Amniotic epithelial cell (primary cell): ENCODE measurements at regions not wholly inside any gene's neighbourhood (a gene's known extent, or its start where the extent isn't known, plus 50 kb on each side); places are given as distances from the start of the nearest gene placed in this dataset.
"Not testable (repeated sequence)": the region's sequence is repeated elsewhere in the genome, so short reads cannot be mapped to it uniquely, and the experiment has no call there.

Experiments used
- DNase-seq: peaks from one replicate; pipeline ENCODE4 v3.0.0-alpha.2; 2010; ENCODE audit warnings: low read depth

- DNase-seq = no peak
Observed at GRCh38 chr1:178020968-178021640, 51.2 kb upstream of the SEC16B start.

DNA sequence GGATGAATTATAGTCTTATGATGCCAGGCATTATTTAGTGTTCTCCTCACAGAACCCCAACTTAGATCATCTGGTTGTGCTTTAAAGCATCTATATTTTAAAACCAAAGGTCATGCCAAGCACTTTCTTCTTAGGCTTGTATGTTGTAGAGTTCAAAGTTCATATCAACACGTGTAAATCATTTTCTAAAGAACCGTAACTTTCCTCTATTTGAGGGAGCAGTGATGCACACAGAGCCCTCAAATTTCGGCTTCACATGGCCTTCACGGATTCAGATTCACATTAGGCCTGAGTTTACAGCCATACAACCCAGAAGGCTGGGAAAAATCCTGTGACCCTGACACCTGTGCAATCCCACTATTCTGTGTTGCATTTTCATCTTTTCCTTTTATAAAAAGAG lies 52.1 kb upstream of the SEC16B start:
- DNase-seq = no peak

- DNase-seq = no peak
Observed at GRCh38 chr1:178023181-178023618, 53.3 kb upstream of the SEC16B start.

- DNase-seq = no peak
Observed at GRCh38 chr1:178024504-178024903, 54.6 kb upstream of the SEC16B start.

DNA sequence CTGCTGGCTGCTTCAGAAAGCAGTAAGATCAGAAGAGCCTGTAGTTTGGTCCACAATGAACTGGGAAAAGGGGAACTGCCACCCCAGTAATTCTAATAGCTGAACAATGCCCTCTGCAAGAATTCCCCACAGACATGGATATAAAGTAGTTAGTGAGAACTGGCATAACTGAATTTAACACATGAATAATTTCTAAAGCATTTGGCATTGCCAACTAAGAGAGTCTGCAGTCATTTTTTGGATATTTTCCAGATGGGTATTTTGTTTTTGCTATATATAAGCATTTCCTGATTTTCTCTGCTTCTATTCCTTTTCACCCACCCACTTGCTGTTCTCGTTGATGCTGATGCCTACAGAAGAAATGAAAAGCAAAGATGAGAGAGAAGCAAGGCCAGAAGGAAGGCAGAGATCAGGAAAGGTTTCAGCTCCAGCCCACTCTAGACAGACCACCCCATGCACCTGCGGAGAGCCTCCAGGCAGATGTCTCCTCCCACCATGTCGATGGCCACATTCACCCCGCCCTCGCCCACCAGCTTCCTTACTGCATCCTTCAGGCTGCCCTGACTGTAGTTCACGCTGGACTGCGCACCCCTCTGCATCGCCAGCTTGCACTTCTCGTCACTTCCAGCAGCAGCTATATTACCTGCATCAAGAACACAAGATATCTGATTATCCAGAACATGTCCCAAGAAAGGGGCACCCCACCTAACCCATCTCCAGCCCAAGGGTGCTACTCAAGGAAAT lies 55.9 kb upstream of the SEC16B start:
- no peak for DNase-seq

- no peak for DNase-seq
Observed at GRCh38 chr1:178028841-178029481, 59.1 kb upstream of the SEC16B start.

DNA sequence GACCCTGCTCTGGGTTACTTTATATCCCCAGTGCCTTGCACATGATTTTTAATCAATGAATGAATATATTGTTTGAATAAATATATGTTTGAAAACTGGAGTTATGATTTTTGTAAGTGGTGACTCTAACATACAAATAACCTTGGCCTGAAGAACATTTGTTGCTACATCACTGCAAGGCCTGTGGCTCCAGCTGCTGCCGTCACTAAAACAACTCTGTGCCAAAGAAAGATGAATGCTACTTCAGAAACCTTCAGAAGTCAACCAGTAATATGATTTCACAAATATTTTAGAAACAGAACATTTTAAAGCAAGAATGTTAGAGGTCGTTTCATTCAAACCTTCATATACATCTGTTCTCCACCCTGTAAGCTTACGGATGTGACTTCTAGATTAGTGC lies 60.6 kb upstream of the SEC16B start:
- DNase-seq = no peak

DNA sequence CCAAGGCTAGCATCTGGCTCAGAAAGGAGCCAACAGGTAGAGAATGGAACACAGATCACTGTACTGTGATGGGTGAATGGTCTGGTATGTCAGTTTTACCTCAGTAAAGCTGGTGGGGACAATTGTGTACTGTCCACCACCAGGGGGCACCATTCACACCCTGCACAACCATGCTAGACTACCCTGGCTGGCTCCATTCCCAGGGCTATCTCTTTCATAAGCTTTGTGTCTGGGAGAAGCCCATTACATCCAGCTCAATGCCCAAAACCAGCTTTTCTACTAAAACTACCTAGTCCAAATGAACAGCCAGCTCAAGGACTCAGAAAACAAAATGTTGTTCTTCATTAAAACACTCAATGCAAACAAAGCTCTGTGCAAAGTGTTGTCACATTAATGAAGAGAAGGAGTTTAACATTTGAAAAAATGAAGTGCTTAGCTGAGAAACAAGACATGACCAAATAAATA lies 62.0 kb upstream of the RASAL2 start:
- DNase-seq = peak; percentile 86

DNA sequence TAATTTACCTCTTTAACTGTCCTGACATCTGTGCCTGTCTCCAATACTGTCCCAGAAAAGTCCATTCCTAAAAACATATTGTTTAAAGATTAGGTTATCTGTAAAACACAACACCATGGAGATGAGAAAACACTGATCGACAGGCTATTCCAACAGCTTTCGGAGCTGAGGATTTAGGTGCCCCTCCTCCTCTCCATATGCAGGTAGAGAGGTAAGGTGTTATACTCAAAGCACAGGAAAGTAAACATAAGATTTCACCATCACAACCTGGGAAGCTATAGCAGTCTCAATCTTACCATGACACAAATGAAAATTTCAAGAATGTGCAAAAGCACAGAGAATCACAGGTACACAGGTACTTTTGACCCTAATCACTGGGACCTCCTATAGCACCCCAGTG lies 60.9 kb upstream of the RASAL2 start:
- DNase-seq = no peak

- DNase-seq = no peak
Observed at GRCh38 chr1:178034676-178035075, 59.2 kb upstream of the RASAL2 start.

GRCh38 chr1:178036090-178036489 lies 57.8 kb upstream of the RASAL2 start:
- no peak for DNase-seq

DNA sequence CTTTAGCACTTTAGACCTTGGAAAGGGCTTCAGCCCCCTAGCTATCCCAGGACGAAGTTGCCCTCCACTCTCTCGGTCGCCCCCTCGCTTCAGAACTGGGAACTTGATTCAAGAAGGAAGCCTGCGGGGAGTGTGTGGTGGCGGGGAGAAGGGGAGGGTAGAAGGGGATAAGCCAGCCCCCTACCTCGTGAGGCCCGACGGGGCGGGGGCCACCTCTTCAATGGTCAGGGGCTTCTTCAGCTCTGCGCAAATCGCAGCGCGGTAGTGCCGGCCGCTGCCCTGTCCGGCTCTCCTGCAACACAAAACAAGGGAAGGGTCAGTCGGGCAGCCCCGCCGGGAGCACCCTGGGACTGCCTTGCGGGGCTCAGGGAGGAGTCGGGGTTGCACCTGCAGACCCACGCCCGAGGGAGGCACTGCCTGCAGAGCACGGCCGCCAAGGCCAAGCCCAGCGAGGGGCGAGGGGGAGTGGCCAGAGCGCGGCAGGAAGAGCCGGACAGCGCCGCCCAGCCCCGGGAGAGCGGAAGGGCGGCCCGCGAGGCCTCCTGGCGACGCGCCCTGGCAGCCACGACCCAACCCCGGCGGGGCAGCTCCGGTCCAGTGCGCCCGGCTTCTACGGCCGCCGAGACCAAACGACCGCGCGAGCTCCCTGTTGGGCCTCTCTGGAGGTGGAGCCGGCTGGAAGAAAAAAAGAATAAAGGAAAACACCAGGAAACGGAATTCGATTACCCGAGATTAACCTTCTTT lies 56.2 kb upstream of the RASAL2 start:
- DNase-seq = peak; percentile 73

- DNase-seq = no peak
Observed at GRCh38 chr1:178038372-178038771, 55.5 kb upstream of the RASAL2 start.

GRCh38 chr1:178039891-178040290 lies 54.0 kb upstream of the RASAL2 start:
- no peak for DNase-seq

DNA sequence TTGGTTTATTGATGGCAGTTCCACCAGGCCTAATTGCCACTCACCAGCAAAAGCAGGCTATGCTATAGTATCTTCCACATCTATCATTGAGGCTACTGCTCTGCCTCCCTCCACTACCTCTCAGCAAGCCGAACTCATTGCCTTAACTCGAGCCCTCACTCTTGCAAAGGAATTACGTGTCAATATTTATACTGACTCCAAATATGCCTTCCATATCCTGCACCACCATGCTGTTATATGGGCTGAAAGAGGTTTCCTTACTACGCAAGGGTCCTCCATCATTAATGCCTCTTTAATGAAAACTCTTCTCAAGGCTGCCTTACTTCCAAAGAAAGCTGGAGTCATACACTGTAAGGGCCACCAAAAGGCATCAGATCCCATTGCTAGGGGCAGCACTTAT lies 50.0 kb upstream of the RASAL2 start:
- not testable (repeated sequence) for DNase-seq
